ENCODE measurements at regions not wholly inside any gene's neighbourhood (a gene's known extent, or its start where the extent isn't known, plus 50 kb on each side); places are given as distances from the start of the nearest gene placed in this dataset.

- no peak for TF ChIP-seq CTCF (IDR thresholded peaks at IDR 0.05)
- TF ChIP-seq POLR2A (IDR thresholded peaks at IDR 0.05): no peak
Observed at GRCh38 chr6:154907291-154907690, 87.8 kb upstream of the TIAM2 start.
